ENCODE measurements at regions not wholly inside any gene's neighbourhood (a gene's known extent, or its start where the extent isn't known, plus 50 kb on each side); places are given as distances from the start of the nearest gene placed in this dataset.
"Not testable (repeated sequence)": the region's sequence is repeated elsewhere in the genome, so short reads cannot be mapped to it uniquely, and the experiment has no call there.

- peak; percentile 3 for DNase-seq
These were observed 77.7 kb upstream of the SELENOP start for GRCh38 chr5:42889311-42889933.

GRCh38 chr5:42888771-42889170, 77.1 kb upstream of the SELENOP start:
- no peak for DNase-seq

GRCh38 chr5:42887575-42887974, 75.9 kb upstream of the SELENOP start:
- DNase-seq, result no peak

DNA sequence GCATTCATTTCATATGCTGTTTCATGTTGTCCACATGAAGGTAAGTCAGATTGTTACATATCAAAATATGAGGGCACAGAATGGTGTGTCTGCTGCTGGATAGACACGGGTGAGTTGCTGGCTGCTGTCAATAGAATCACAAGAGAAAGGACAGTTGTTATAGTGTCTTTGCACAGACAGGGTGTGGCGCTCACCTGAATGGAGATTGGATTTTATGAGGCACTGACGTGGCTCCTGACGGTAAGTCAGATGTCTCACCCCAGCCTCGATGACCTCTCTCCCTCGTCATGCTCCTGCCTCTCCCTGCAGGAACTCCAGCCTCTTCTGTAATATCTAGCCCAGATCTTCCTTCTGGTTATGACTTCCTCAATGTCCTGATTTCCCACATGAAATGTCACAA, 75.4 kb upstream of the SELENOP start:
- DNase-seq, result no peak

DNA sequence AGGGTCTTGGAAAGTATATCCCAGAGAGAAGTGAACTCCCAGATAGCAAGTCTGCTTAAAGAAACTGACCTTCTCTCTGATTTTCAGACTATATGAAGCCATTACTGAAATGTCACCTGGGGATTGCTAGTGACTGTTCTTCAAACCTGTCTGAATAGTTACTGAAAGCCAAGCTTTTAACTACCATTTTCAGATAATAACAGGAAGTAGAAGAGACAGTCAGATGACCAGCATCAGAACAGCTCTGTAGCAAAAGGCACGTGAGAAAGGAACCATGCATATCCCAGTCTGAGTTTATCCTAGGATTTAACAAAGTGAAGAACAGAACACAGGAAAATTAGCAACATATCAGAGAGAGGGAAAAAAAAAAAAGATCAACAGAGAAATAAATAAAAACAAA, 74.9 kb upstream of the SELENOP start:
- DNase-seq, result no peak

DNA sequence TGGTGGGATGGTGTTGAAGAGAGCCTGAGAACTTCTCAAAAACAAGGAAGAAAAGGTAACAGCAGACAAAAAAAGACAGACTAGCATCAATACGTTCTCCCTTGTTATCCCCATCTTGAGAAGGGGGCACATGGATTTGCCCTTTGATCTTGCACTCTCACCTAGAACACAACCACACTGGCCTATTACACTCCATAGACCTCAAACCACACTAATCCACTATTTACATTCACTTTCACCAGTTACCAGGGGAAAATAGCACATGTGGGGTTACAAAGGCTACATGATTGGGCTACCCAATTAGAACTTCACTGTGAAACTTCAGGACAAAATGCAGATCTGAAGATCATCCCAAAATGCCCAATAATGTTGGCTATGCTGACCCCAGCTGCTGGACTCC, 72.6 kb upstream of the SELENOP start:
- DNase-seq, result no peak

DNA sequence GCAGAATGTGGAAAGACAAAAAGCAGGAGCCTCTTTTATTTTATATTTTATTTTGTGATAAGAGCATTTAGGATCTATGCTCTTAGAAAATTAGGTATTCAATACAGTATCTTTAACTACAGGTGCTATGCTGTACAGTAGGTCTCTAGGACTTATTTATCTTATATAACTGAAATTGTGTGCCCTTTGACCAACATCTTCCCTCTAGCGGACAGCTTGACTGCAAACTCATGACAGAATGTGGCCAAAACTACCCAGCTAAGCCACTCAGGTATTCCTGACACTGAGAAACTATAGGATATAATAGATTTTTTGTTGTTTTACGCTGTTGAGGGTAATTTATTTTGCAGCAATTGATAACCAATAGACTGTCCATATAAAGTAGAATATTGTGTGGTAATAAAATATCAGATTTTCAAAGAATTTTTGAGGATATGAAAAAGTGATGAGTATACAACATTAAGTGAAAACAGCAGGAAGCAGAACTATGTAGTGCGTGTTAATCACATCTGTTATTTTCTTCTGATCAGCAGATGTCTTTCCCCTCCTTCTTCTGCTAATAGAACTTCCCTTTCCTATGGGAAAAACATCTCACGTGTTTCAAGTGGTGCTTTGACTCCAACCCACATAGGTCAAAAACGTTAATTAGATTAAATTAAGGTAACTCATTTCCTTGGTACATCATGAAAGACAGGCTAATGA, 69.9 kb upstream of the SELENOP start:
- no peak for DNase-seq

DNA sequence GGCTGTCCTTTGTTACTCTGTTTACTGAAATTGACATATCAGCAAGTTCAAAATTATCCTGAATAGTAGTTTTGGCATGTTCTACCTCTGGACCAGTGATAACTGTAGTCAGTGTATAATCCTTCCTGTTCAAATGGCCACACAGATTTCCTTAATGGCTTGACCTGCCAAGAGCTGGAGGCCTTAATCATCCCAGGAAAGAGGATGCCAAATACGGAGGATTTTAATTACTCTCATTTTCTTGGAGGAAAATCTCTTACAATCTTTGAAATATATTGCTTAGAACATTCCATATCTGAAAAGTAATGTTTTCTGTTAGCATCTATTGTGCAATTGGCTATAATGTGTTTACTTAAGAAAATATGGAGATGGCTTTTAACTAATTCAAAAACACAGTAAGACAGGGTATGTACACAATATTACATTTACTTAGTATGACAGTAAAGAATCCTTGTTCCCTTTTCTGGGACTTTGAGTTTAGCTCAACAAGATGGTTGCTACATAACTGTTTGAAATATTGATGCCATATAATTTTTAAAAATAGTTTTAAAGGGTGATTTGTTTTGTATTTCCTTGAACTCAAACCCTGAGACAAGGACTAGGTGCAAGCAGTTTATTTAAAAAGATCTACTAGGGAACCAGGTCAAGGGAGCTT, 68.9 kb upstream of the SELENOP start:
- DNase-seq, result no peak

- no peak for DNase-seq
These were observed 67.6 kb upstream of the SELENOP start for GRCh38 chr5:42879291-42879690.

GRCh38 chr5:42878550-42878949, 66.9 kb upstream of the SELENOP start:
- DNase-seq, result no peak

GRCh38 chr5:42878041-42878440, 66.3 kb upstream of the SELENOP start:
- DNase-seq, result no peak

- DNase-seq, result no peak
These were observed 65.7 kb upstream of the SELENOP start for GRCh38 chr5:42877431-42877830.

DNA sequence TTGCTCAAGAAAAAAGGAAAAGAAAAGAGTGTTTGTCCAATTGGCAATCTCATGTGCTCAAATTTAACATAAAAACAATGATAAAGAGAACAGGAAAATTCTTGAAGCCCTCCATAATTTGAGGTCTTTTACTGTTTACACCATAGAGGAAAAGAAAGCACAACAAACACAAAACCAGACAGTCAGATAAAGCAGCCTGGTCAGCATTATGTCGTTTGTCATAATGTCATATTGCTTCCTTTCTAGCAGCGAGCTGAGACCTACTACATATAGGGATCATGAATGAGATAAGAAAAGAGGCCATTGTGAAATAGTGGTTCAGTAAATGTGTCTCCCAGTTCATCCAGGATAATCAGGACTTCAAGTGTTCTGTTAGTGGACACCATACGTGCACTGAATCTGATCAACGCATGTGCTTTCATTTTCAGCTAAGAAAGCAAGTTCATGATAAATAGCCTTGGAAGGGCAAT, 64.7 kb upstream of the SELENOP start:
- no peak for DNase-seq

GRCh38 chr5:42875785-42876374, 64.2 kb upstream of the SELENOP start:
- no peak for DNase-seq

GRCh38 chr5:42875211-42875610, 63.5 kb upstream of the SELENOP start:
- DNase-seq, result no peak

DNA sequence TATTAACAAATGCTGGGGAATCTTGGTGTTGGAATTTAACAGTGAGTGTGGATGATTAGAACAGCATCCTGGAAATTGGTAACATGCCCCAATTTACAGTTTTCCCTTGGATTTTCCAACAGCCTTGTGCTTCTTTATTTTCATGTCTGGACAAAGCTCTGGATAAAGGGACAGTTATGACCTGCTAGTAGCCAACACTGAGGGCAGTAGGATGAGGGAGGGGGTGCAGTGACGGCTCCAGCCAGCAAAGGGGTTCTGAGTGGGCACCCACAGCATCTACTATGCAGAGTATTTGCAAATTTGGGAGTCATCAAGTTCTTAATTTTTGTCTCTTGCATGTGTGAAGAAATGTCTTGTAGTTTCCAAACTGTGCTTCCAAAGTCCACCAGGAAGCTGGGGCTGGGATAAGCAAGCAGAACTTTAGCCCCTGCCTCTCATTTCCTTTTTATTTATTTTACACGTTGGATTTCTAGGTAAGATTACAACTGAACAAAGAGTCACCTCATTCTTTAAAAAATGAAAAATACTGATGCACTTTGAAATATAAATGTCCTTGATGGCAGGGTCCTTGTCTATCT, 63.0 kb upstream of the SELENOP start:
- no peak for DNase-seq

GRCh38 chr5:42872865-42873264, 61.2 kb upstream of the SELENOP start:
- DNase-seq, result no peak

GRCh38 chr5:42870882-42871418, 59.3 kb upstream of the SELENOP start:
- no peak for DNase-seq

- DNase-seq, result not testable (repeated sequence)
These were observed 56.7 kb upstream of the SELENOP start for GRCh38 chr5:42868417-42868816.

DNA sequence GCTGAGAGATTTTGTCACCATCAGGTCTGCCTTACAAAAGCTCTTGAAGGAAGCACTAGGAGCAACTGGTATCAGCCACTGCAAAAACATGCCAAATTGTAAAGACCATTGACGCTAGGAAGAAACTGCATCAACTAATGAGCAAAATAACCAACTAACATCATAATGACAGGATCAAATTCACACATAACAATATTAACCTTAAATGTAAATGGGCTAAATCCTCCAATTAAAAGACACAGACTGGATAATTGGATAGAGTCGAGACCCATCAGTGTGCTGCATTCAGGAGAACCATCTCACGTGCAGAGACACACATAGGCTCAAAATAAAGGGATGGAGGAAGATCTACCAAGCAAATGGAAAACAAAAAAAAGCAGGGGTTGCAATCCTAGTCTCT, 53.1 kb upstream of the SELENOP start:
- DNase-seq, result not testable (repeated sequence)
